Activated B cell treated with CpG ODN at 0.5 μM for 24 hours (primary cell): ENCODE measurements at regions not wholly inside any gene's neighbourhood (a gene's known extent, or its start where the extent isn't known, plus 50 kb on each side); places are given as distances from the start of the nearest gene placed in this dataset.

Experiments used
- ATAC-seq: fragments of 200-7000 bp; cut with Tn5 transposase; one replicate; pipeline ENCODE4 v1.10.0; 2021; ENCODE audit warnings: low read depth, mild to moderate bottlenecking, moderate library complexity
- CTCF ChIA-PET: fragments of 350-600 bp; sonication (Branson Sonifier 250); formaldehyde crosslinking; loops from one replicate; lab custom pipeline; 2021; ENCODE audit warnings: antibody characterized with exemption; lab: Charles Lee
- POLR2A ChIA-PET: fragments of 350-600 bp; sonication (Branson Sonifier 250); formaldehyde crosslinking; loops from one replicate; lab custom pipeline; 2021; ENCODE audit warnings: antibody characterized with exemption; lab: Charles Lee
- DNase-seq: peaks from one replicate; pipeline ENCODE4 v3.0.0; 2022
- H3K27ac Mint-ChIP-seq: one replicate; pipeline ENCODE4 v1.8.0; 2020; ENCODE audit warnings: mixed read lengths
- H3K27me3 Mint-ChIP-seq: one replicate; pipeline ENCODE4 v1.8.0; 2021; ENCODE audit warnings: mixed read lengths
- H3K36me3 Mint-ChIP-seq: one replicate; pipeline ENCODE4 v1.8.0; 2021; ENCODE audit warnings: low read depth, mixed read lengths
- H3K4me1 Mint-ChIP-seq: one replicate; pipeline ENCODE4 v1.8.0; 2021; ENCODE audit warnings: mixed read lengths
- H3K4me3 Mint-ChIP-seq: one replicate; pipeline ENCODE4 v1.8.0; 2020; ENCODE audit warnings: mild to moderate bottlenecking, mixed read lengths
- H3K9me3 Mint-ChIP-seq: one replicate; pipeline ENCODE4 v1.8.0; 2020; ENCODE audit warnings: mixed read lengths
- intact Hi-C: fragments of 100-400 bp; cut with micrococcal nuclease; formaldehyde crosslinking; loops from one replicate; pipeline ENCODE4 v1.15.1; 2024
- TF ChIP-seq, protein P1 (sequence below): fragments of 200-600 bp; IDR thresholded peaks from one replicate; pipeline ENCODE4 v1.8.0; 2022; ENCODE audit warnings: antibody characterized with exemption, mild to moderate bottlenecking

DNA sequence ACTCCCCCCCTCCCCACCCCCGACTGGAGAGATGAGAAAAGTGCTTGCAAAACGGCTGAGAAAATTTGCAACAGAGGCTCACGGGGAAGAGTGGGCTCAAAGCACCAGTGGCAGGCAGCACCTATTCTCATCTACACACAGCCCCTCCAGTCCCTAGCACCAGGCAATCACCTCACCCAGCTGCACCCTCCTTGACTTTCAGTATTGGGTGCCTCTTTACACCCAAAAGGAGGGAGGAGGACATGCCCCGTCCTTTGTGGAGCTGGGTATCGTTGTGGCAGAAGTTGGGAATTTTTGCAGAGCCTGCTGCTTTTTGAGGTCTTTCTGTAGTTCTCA is 182.8 kb upstream of the TOPAZ1 start:
- TF ChIP-seq, protein P1, sequence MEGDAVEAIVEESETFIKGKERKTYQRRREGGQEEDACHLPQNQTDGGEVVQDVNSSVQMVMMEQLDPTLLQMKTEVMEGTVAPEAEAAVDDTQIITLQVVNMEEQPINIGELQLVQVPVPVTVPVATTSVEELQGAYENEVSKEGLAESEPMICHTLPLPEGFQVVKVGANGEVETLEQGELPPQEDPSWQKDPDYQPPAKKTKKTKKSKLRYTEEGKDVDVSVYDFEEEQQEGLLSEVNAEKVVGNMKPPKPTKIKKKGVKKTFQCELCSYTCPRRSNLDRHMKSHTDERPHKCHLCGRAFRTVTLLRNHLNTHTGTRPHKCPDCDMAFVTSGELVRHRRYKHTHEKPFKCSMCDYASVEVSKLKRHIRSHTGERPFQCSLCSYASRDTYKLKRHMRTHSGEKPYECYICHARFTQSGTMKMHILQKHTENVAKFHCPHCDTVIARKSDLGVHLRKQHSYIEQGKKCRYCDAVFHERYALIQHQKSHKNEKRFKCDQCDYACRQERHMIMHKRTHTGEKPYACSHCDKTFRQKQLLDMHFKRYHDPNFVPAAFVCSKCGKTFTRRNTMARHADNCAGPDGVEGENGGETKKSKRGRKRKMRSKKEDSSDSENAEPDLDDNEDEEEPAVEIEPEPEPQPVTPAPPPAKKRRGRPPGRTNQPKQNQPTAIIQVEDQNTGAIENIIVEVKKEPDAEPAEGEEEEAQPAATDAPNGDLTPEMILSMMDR = no peak
- intact Hi-C loops = loop anchor here (1.0 to 5.0 kb wide), 3 partner anchors 13 to 62 kb away; no protein-coding TSS in a partner anchor
- ATAC-seq (no peak), DNase-seq (no peak)
- POLR2A ChIA-PET = interaction anchor here (1.1 to 1.3 kb wide), 4 partner anchors 9 to 63 kb away, joined by 4 to 11 read pairs (median 8); no protein-coding TSS in a partner anchor
- H3K27ac Mint-ChIP-seq = peak overlapping the region; percentile 92
- no peaks in the 10 kb centered on the region for H3K36me3 Mint-ChIP-seq
- H3K9me3 Mint-ChIP-seq = no peaks in the 10 kb centered on the region
- peaks cover 38% of the 10 kb centered on the region for H3K4me1 Mint-ChIP-seq
- peak overlapping the region; percentile 75 for H3K4me3 Mint-ChIP-seq
- H3K27me3 Mint-ChIP-seq = no peaks in the 10 kb centered on the region
- CTCF ChIA-PET = interaction anchor here (1.2 to 1.9 kb wide), 3 partner anchors 14 to 55 kb away, joined by 3 to 6 read pairs (median 6); no protein-coding TSS in a partner anchor

DNA sequence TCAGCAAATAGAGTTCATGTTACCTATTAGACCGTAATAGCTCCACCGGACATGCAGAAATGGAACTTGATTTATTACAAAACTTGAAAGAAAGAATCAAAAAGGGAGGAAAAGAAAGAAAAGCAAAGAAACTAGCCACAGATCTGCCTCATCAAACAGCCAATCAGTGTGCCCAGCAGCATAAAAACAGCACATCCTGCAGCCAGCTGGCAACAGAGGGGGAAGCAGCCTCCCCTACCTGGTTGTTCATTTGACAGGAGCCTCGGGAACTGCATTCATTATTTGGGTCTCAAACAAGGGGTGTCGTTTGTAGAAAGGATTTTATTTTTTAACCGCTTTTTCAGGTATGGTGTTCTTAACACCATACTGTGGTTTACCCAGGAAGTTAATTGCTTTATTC is 181.5 kb upstream of the TOPAZ1 start:
- TF ChIP-seq, protein P1 = no peak
- Mint-ChIP-seq H3K9me3 (no peaks in the 10 kb centered on the region), H3K4me1 (peaks cover 38% of the 10 kb centered on the region), H3K4me3 (no peak overlapping the region), H3K27ac (peak overlapping the region; percentile 0), H3K36me3 (no peaks in the 10 kb centered on the region), H3K27me3 (no peaks in the 10 kb centered on the region)
- ATAC-seq (no peak), DNase-seq (no peak)
- ChIA-PET CTCF (no interaction called here), POLR2A (no interaction called here)
- intact Hi-C loops = no loop called here

DNA sequence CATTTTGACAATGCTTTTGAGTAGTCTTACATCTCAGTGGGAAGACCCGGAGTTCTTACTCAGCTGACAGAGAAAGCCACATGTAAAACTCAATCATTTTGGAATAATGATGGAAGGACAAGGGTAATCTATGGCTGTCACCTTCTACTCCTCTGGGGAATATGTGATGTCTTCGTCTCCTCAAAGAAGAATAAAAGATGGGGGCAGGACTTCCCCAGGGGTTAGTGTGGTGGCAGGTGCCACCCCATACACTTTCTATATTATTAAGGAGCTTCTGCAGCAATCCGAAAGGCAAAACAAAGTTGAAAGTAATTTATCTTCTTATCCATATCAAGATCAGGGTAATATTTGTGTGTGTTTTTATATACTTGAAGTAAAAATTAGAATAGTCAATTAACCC is 180.4 kb upstream of the TOPAZ1 start:
- no peak overlapping the region for H3K27ac Mint-ChIP-seq
- no peaks in the 10 kb centered on the region for H3K36me3 Mint-ChIP-seq
- TF ChIP-seq, protein P1 = no peak
- H3K4me1 Mint-ChIP-seq = peaks cover 38% of the 10 kb centered on the region
- no peak for DNase-seq
- ChIA-PET CTCF (interaction anchor here (1.0 kb wide), 1 partner anchor 66 kb away, joined by 3 read pairs; no protein-coding TSS in a partner anchor), POLR2A (no interaction called here)
- no peak overlapping the region for H3K4me3 Mint-ChIP-seq
- H3K27me3 Mint-ChIP-seq = no peaks in the 10 kb centered on the region
- no peaks in the 10 kb centered on the region for H3K9me3 Mint-ChIP-seq
- no peak for ATAC-seq
- intact Hi-C loops = no loop called here

DNA sequence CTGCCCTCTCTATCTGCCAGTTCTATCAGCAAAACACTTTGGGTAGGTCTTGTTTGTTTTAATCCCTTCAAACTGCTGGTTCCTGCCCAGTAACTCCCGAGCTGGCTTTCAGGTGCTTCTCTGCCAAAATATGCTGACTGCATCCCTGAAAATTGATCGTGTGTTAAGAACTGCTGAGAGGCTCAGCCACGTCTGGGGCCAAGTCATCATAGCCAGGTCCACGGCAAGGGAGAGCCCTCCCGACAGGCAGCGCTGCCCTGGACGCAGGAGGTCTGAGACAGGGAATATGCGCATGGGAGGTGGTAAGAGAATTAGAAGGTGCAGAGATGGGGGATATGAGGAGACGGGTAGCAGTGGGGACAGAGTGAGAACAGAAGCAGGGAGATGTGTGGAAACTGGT is 179.7 kb upstream of the TOPAZ1 start:
- no peaks in the 10 kb centered on the region for H3K27me3 Mint-ChIP-seq
- ChIA-PET POLR2A (no interaction called here), CTCF (interaction anchor here (1.0 kb wide), 1 partner anchor 67 kb away, joined by 3 read pairs; no protein-coding TSS in a partner anchor)
- ATAC-seq (no peak), DNase-seq (no peak)
- no peaks in the 10 kb centered on the region for H3K9me3 Mint-ChIP-seq
- intact Hi-C loops = no loop called here
- peak overlapping the region; percentile 20 for H3K27ac Mint-ChIP-seq
- peaks cover 37% of the 10 kb centered on the region for H3K4me1 Mint-ChIP-seq
- TF ChIP-seq, protein P1 = no peak
- H3K4me3 Mint-ChIP-seq = no peak overlapping the region
- H3K36me3 Mint-ChIP-seq = no peaks in the 10 kb centered on the region

DNA sequence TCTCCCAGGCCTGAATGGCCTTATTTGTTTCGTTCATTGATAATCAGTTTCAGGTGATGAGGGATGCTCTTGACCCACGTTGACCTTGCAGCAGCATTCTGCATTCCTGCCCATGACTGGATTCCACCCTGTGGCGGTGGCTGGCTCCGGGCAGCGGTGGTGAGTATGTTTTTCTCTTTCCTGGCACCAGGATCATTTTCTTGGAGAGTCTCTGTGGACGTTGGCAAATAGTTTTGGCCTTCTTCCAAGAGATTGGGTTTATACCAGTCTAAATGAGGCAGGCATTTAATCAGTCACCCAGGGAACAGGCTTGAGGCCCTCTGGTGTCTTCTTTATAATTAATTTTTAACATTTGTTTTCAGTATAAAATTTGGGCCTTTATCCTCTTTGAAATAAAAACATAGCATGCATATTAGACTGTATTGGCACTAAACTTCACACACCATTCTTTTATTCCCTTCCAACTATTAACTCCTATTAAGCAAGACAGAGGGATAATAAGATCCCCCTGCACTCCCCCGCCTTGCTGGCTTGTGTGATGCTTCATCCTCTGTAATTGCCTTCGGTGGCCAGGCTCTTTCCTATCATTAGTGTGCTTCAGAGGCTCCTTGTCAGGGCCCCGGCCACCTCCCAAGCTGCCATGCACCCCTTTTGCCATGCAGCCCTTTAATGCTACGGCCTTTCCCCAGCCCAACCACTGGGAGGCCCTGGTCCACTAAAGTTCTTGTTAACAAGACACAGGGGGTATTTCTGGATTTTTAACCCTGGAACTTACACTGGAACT is 176.2 kb upstream of the TOPAZ1 start:
- H3K36me3 Mint-ChIP-seq = no peaks in the 10 kb centered on the region
- no peak overlapping the region for H3K27ac Mint-ChIP-seq
- no peak for DNase-seq
- ATAC-seq = no peak
- TF ChIP-seq, protein P1 = no peak
- POLR2A ChIA-PET = no interaction called here
- no peak overlapping the region for H3K4me3 Mint-ChIP-seq
- no peaks in the 10 kb centered on the region for H3K9me3 Mint-ChIP-seq
- H3K27me3 Mint-ChIP-seq = no peaks in the 10 kb centered on the region
- peaks cover 3% of the 10 kb centered on the region for H3K4me1 Mint-ChIP-seq
- intact Hi-C loops = no loop called here
- CTCF ChIA-PET = no interaction called here
